A673 (cell line): ENCODE measurements at regions not wholly inside any gene's neighbourhood (a gene's known extent, or its start where the extent isn't known, plus 50 kb on each side); places are given as distances from the start of the nearest gene placed in this dataset.

Source experiments
- CTCF ChIP-seq: fragments of 300-800, 200-600 bp; sonication (generic); conservative IDR thresholded peaks from 2 replicates; pipeline ENCODE4 v1.5.1; 2017; ENCODE audit warnings: low read depth, mild to moderate bottlenecking, antibody characterized with exemption, low read length, moderate library complexity, mixed read lengths
- EZH2 ChIP-seq: fragments of 200-600 bp; sonication (generic); IDR thresholded peaks from 2 replicates; pipeline ENCODE4 v1.6.1; 2017; ENCODE audit warnings: borderline replicate concordance, low read depth, mild to moderate bottlenecking, mixed read lengths, antibody characterized with exemption, low read length; ENCODE audit not compliant: poor library complexity, severe bottlenecking

- TF ChIP-seq CTCF (no peak), EZH2 (no peak)
Measured at GRCh38 chr13:97142452-97142851, 79.7 kb upstream of the MBNL2 start.
